GM23248 (cell line): ENCODE measurements at regions not wholly inside any gene's neighbourhood (a gene's known extent, or its start where the extent isn't known, plus 50 kb on each side); places are given as distances from the start of the nearest gene placed in this dataset.
"Not testable (repeated sequence)": the region's sequence is repeated elsewhere in the genome, so short reads cannot be mapped to it uniquely, and the experiment has no call there.

Experiments
- DNase-seq: peaks from one replicate; pipeline ENCODE4 v3.0.0-alpha.2; 2015
- H2AFZ ChIP-seq: fragments of 200-600 bp; sonication (generic); 2 replicates; pipeline ENCODE4 v1.6.1; 2016; ENCODE audit warnings: antibody characterized with exemption
- H3F3A ChIP-seq: fragments of 200-600 bp; sonication (generic); 2 replicates; pipeline ENCODE4 v1.6.1; 2016; ENCODE audit warnings: mild to moderate bottlenecking, antibody characterized with exemption, mixed run types; ENCODE audit not compliant: insufficient read depth
- H3K27ac ChIP-seq: fragments of 200-600 bp; sonication (generic); 2 replicates; pipeline ENCODE4 v1.5.1; 2016; ENCODE audit warnings: mild to moderate bottlenecking
- H3K27me3 ChIP-seq: fragments of 200-600 bp; sonication (generic); replicated peaks from 2 replicates; pipeline ENCODE4 v1.6.1; 2016; ENCODE audit warnings: mild to moderate bottlenecking; ENCODE audit not compliant: insufficient read depth
- H3K36me3 ChIP-seq: fragments of 200-600 bp; sonication (generic); 2 replicates; pipeline ENCODE4 v1.6.1; 2016; ENCODE audit warnings: low read depth, mild to moderate bottlenecking
- H3K4me1 ChIP-seq: fragments of 200-600 bp; sonication (generic); 2 replicates; pipeline ENCODE4 v1.6.1; 2016; ENCODE audit warnings: mild to moderate bottlenecking; ENCODE audit not compliant: insufficient read depth
- H3K4me2 ChIP-seq: fragments of 200-600 bp; sonication (generic); one replicate; pipeline ENCODE4 v1.6.1; 2016; ENCODE audit warnings: mild to moderate bottlenecking; ENCODE audit not compliant: unreplicated experiment
- H3K4me3 ChIP-seq: fragments of 200-600 bp; sonication (generic); 2 replicates; pipeline ENCODE4 v1.5.1; 2016; ENCODE audit warnings: mild to moderate bottlenecking
- H3K79me2 ChIP-seq: fragments of 200-600 bp; sonication (generic); 2 replicates; pipeline ENCODE4 v1.6.1; 2016; ENCODE audit warnings: mild to moderate bottlenecking; ENCODE audit not compliant: insufficient read depth
- H3K9ac ChIP-seq: fragments of 200-600 bp; sonication (generic); 2 replicates; pipeline ENCODE4 v1.6.1; 2016; ENCODE audit warnings: mild to moderate bottlenecking
- H3K9me2 ChIP-seq: fragments of 200-600 bp; sonication (generic); 2 replicates; pipeline ENCODE4 v1.6.1; 2016; ENCODE audit warnings: mixed run types, mild to moderate bottlenecking, moderate library complexity; ENCODE audit not compliant: insufficient read depth
- H3K9me3 ChIP-seq: fragments of 200-600 bp; sonication (generic); one replicate; pipeline ENCODE4 v1.6.1; 2017; ENCODE audit warnings: low read depth
- H4K20me1 ChIP-seq: fragments of 200-600 bp; sonication (generic); 2 replicates; pipeline ENCODE4 v1.6.0; 2016; ENCODE audit not compliant: insufficient read depth
- EZH2 ChIP-seq: fragments of 200-600 bp; sonication (generic); IDR thresholded peaks from 2 replicates; pipeline ENCODE4 v1.6.1; 2018; ENCODE audit warnings: antibody characterized with exemption, mild to moderate bottlenecking; ENCODE audit not compliant: insufficient read depth, poor library complexity, severe bottlenecking
- EZH2phosphoT487 ChIP-seq: fragments of 200-600 bp; sonication (generic); IDR thresholded peaks from 2 replicates; pipeline ENCODE4 v1.6.1; 2018; ENCODE audit warnings: antibody characterized with exemption, moderate library complexity, mild to moderate bottlenecking, low read depth; ENCODE audit not compliant: insufficient read depth
- WGBS, 2 experiments: methylation state at CpG; one replicate each; pipeline ENCODE4 v1.1.6; 2015 to 2017; ENCODE audit warnings: low lambda C conversion rate in 2 of 2, low coverage in 1 of 2; ENCODE audit errors: missing lambda C conversion rate in 2 of 2; 5-methylcytosine and 5-hydroxymethylcytosine counted together
- in situ Hi-C: fragments of 300-500 bp; cut with MboI; formaldehyde crosslinking; loops from 2 replicates; pipeline ENCODE4 v1.15.0; 2020

DNA sequence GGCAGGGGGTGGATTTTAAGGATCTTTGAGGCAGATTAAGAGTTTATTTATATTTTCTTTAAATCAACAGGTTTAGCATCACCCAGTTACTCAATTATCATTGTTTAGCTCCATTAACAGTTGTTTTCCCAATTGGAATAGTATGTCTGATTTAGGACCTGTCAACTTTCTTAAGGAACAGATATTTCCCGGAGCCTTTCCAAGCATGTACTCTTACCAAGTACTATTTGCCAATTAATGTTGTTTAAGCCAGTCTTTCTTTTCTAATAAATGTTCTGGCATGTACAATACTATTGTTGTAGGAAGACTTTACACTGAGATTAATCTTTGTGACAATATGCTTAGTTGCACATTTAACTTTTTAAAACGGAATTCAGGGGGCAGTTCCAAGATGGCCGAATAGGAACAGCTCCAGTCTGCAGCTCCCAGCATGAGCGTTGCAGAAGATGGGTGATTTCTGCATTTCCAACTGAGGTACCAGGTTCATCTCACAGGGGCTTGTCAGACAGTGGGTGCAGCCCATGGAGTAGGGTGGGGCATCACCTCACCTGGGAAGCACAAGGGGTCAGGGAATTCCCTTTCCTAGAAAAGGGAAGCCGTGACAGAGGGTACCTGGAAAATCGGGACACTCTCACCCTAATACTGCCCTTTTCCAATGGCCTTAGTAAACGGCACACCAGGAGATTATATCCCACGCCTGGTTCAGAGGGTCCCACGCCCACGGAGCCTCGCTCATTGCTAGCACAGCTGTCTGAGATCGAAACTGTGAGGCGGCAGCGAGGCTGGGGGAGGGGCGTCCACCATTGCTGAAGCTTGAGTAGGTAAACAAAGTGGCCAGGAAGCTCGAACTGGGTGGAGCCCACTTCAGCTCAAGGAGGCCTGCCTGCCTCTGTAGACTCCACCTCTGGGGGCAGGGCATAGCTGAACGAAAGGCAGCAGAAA lies 173.7 kb downstream of the LRRC70 start:
- H2AFZ ChIP-seq, H3K9me3 ChIP-seq, H4K20me1 ChIP-seq, in situ Hi-C loops, DNase-seq, H3F3A ChIP-seq, H3K36me3 ChIP-seq, H3K9ac ChIP-seq, H3K4me3 ChIP-seq, H3K27ac ChIP-seq, H3K4me1 ChIP-seq, H3K4me2 ChIP-seq, H3K79me2 ChIP-seq, H3K27me3 ChIP-seq, H3K9me2 ChIP-seq: not testable (repeated sequence)
- WGBS, 2 experiments, result 53 to 55% methylated on average over 16 to 17 of the region's 17 CpGs

DNA sequence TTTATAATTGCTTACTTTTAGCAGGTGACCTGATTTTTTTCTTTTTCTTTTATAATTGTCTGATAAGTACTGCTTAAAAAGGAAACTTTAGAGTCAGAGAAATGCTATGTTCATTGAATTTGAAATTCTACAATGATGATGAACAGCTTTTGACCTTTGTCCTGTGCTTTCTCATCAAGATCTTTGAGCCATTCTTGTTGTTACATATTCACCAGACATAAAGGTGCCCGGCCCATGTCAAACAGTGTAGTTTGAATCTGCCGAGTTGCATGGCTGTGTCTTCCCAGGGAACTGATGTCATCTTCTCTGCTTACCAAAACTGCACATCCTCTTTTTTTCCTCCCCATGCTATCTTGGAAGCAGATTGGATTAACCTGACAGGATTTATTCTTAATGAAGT lies 163.6 kb downstream of the LRRC70 start:
- Histone ChIP-seq H3K9ac (no peak overlapping the region), H3F3A (no peaks in the 10 kb centered on the region), H3K79me2 (no peaks in the 10 kb centered on the region), H3K27me3 (no peaks in the 10 kb centered on the region), H2AFZ (no peak overlapping the region), H4K20me1 (no peaks in the 10 kb centered on the region), H3K4me2 (no peak overlapping the region), H3K9me3 (no peaks in the 10 kb centered on the region), H3K9me2 (no peaks in the 10 kb centered on the region), H3K27ac (no peak overlapping the region), H3K4me1 (no peaks in the 10 kb centered on the region), H3K4me3 (no peak overlapping the region), H3K36me3 (no peaks in the 10 kb centered on the region)
- no peak for DNase-seq
- in situ Hi-C loops, result no loop called here
- WGBS, 2 experiments, result 23 to 30% methylated on average over 2 of the region's 2 CpGs
- TF ChIP-seq EZH2phosphoT487 (no peak), EZH2 (no peak)

DNA sequence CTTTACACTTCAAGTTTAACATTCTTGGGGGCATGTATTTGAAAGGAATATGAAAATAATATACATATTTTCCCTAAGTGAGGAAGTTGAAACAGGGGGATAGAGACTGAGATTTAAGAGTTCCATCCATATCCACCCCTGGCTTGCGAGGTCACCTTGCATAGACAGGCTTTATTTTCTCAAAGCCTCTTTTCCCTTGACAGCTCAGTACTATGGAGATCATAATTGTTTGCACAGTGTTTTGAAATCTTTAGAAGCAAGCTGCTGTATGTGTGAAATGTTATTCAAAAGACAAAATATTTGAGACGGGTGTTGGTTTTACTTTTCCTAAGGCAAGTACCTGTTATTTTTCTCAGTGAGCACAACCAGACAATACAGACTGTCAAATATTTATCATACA lies 163.1 kb downstream of the LRRC70 start:
- Histone ChIP-seq H3K4me1 (no peaks in the 10 kb centered on the region), H3F3A (no peaks in the 10 kb centered on the region), H3K9me2 (no peaks in the 10 kb centered on the region), H3K36me3 (no peaks in the 10 kb centered on the region), H2AFZ (no peak overlapping the region), H3K4me2 (no peak overlapping the region), H3K9me3 (no peaks in the 10 kb centered on the region), H3K4me3 (no peak overlapping the region), H3K79me2 (no peaks in the 10 kb centered on the region), H3K9ac (no peak overlapping the region), H4K20me1 (no peaks in the 10 kb centered on the region), H3K27me3 (no peaks in the 10 kb centered on the region), H3K27ac (no peak overlapping the region)
- in situ Hi-C loops, result no loop called here
- 15 to 21% methylated on average over 2 of the region's 2 CpGs for whole genome bisulfite sequencing, 2 experiments
- no peak for DNase-seq
- TF ChIP-seq EZH2 (no peak), EZH2phosphoT487 (no peak)

DNA sequence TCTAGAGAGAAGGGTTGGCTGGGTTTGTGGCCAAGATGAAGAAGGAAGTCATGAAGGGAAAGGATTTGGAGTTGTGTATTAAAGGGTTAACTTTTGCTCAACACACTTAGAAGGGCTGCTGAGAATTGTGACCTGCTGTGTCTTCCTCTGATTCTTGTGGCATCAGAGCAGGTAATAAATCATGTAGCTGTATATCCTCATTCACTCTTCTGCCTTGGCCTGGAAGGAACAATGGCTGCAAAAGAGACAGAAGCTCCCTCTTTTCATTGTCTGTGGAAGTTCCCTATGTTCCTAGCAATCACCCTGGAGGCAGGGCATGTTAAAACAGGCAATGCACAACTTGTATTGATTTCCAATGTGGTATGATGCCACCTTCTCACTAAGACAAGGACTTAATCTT lies 159.1 kb downstream of the LRRC70 start:
- TF ChIP-seq EZH2 (no peak), EZH2phosphoT487 (no peak)
- H3K9ac ChIP-seq, result no peak overlapping the region
- no peaks in the 10 kb centered on the region for H3K79me2 ChIP-seq
- DNase-seq, result no peak
- no peaks in the 10 kb centered on the region for H3K9me3 ChIP-seq
- H2AFZ ChIP-seq, result no peak overlapping the region
- in situ Hi-C loops, result no loop called here
- no peaks in the 10 kb centered on the region for H3F3A ChIP-seq
- H3K4me3 ChIP-seq, result no peak overlapping the region
- no peaks in the 10 kb centered on the region for H4K20me1 ChIP-seq
- no peak overlapping the region for H3K4me2 ChIP-seq
- H3K4me1 ChIP-seq, result no peaks in the 10 kb centered on the region
- H3K9me2 ChIP-seq, result no peaks in the 10 kb centered on the region
- no peak overlapping the region for H3K27ac ChIP-seq
- H3K27me3 ChIP-seq, result no peaks in the 10 kb centered on the region
- H3K36me3 ChIP-seq, result no peaks in the 10 kb centered on the region
